GM18507 (cell line): ENCODE measurements at regions not wholly inside any gene's neighbourhood (a gene's known extent, or its start where the extent isn't known, plus 50 kb on each side); places are given as distances from the start of the nearest gene placed in this dataset.

Source experiments
- DNase-seq: peaks from one replicate; pipeline ENCODE4 v3.0.0; 2011; ENCODE audit warnings: low read depth; ENCODE audit not compliant: insufficient read length; ENCODE audit errors: extremely low spot score
- FAIRE-seq: peaks from 2 replicates; lab custom pipeline; 2011; peaks lifted over from hg19 to GRCh38; lab: Jason Lieb, UNC

DNA sequence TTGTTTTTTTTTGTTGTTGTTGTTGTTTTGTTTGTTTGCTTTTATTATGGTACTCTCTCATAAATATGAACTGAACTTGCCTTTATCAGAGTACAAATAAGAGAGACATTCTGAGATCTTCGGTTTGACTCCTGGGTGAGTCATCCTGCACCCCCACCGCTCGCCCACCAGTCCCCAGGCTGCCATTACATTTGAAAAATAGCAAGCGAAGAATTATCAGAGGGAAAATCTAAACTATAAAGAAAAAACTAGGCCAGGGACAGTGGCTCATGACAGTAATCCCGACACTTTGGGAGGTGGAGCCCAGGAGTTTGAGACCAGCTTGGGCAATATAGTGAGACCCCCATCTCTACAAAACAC lies 122.1 kb upstream of the MAP3K1 start:
- FAIRE-seq, result no peak
- no peak for DNase-seq

DNA sequence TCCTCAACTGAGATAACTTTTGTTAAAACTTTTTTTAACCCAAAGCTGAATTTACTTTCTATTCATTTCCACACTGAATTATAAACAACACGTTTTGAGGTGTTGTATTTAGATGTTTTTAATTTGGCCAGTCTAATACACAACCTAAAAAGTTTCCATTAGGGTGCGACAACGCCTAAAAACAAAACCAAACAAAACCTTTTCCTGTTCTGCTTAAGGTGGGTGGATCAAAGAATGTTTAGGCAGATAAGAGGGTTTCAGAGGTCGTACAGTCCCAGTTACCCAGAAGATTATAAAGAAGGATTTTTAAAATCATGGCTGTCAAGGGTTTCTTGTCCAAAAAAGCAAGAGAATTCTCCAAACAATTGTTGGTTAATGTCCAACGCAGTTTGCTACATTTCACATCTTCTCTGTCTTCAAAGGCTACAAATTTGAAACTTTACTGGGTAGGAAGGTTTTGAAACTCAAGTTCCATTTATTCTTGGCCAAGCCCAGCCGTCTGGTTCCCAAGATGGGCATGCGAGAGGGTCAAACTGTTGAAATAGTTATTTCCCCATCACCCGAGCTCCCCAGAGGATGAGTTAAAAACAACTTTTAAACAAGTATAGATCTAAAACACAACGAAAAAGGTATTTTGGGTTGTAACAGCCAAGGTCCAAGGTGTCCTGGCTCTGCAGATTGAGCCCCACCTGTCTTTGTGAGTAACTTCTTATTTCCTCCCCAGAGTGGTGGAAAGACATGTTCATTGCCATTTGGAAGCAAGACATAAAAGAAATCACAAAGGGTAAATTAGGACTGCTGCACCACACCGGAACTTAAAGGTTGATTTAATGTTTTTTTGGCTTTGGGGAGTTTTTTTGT lies 122.8 kb upstream of the MAP3K1 start:
- FAIRE-seq (peak; percentile 63), DNase-seq (no peak)

DNA sequence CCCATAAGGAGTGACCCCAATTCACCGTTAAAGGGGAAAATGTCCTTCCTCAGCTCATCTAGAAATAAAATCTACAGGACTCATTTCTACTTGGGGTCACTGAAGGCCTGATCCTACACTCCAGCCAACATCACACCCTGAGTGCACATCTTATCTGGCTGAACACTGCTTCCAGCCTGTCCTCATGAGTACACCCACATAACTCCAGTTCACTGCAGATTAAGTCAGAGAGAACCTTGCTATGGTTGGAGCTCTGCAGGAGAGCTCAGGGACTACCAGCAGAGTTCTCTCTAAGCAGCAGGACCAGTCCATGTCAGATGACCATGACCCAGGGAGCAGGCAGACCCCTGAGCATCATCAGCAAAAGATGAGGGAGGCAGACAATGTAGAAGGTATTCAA lies 126.9 kb upstream of the MAP3K1 start:
- DNase-seq, result no peak
- no peak for FAIRE-seq

DNA sequence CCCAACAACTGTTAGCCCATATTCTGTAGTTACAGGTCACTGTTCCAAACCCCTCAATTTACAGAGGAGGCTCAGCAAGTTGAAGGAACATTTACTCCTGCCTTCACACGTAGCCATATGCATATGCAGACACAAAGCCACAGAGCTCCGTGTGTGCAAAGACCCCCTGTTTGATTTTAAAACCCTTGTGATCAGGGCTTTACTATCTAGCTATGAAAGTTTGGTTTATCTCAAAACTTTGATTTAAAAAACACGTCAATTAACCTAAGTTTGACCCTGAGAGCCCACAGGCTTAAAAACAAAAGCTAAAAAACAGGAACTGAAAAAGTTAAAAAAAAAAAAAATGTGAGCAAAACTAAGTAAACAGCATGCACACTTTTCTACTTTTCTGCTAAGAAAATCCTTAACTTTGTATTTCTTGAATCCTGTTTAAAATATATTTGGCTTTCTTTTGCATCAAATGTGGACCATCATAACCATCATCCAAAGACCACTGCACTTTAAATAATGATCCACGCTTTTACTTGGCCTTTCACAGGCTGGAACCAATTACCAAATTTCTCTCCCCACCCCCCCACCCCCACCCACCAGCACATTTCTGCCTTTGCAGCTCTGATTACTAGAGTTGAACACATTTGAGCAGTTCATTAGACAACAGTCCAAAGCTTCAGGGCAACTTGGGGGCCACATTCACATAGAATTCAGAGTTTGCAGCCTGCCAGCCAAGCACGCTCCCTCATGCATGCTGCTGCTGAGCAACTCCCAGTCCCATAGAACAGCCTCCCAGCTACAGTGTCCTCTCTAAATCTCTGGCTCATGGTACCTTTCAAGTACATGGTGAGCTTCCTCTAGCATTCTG lies 128.8 kb upstream of the MAP3K1 start:
- FAIRE-seq, result peak; percentile 78
- DNase-seq, result peak; percentile 9

DNA sequence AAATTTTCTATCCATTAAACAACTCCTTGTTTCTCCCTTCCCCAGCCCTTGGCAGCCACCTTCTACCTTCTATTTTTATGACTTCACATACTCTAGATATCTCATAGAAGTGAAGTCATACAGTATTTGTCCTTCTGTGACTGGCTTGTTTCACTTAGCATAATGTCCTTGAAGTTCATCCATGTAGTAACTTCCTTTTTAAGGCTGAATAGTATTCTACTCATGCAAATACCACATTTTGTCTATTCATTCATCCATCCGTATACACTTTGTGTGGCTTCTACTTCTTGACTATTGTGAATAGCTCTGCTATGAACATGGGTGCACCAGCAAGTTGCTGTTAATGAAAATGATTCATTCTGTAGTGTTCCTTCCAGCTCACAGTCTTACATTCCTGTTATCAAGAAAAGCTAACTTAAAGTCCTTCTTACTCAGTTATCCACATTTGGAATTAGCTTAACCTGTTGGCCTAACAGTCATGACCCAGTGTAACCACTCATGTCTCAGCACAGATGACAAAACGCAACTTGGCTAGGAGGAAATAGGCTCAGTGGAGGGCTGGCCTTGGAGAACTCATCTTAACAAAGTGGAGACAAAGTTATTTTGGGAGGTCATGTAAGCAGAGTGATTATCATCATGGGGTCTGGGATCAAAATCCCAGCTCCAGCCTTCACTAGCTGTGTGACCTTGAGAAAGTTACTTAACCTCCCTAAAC lies 129.7 kb upstream of the MAP3K1 start:
- FAIRE-seq (peak; percentile 64), DNase-seq (no peak)

DNA sequence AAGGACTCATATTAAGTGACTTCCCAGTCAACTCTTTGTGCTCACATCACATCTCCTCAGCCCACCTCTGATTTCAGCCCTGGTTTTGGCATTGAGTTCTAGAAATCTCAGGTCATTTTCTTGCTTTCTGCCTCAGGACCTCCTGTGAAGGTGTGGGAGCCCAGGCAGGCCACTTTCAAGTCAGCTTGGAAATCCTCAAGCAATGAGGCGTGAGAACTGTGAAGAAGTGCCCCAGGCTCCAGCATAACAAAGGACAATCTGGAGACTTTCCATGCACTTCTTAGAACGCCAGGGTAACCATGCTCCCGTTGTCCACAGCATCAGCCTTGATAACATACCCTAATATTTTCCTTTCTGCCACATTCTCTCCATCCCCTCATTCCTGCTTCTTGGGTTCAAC lies 131.2 kb upstream of the MAP3K1 start:
- DNase-seq (no peak), FAIRE-seq (no peak)

DNA sequence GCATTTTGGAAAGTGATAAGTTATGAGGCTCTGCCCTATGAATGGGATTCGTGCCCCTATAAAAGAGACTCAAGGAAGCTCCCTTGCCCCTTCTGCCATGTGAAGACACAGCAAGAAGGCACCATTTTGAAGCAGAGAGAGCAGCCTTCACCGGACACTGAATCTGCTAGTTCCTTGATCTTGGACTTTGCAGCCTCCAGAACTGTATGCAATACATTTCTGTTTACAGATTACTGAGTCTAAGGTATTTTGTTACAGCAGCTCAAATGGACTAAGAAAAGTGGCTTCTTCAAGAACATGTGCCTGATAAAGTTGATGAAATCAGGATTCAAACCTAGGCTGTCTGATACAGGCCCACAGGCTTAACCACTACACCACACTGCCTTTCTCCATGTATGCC lies 131.6 kb upstream of the MAP3K1 start:
- no peak for FAIRE-seq

DNA sequence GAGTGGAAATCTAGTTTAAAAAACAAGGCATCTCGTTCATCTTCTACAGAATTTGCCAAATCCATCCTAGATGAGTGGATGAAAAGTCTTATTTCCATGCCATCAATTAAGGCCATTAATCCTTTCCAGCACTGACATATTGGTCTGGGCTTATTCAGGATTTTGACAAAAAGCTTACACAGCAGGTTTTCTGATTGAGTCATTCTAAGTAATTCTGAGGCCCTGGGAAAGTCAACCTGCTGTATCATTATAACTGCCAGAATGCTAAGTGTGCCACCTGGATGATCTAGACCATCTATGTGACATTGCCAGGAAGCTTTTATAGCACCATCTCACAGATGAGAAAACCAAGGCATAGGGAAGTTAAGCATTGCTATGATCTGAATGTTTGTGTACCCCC lies 132.1 kb upstream of the MAP3K1 start:
- FAIRE-seq, result no peak
- DNase-seq, result no peak

More for the DNA sequence above, 131.6 kb upstream of the MAP3K1 start:
- DNase-seq, result no peak

DNA sequence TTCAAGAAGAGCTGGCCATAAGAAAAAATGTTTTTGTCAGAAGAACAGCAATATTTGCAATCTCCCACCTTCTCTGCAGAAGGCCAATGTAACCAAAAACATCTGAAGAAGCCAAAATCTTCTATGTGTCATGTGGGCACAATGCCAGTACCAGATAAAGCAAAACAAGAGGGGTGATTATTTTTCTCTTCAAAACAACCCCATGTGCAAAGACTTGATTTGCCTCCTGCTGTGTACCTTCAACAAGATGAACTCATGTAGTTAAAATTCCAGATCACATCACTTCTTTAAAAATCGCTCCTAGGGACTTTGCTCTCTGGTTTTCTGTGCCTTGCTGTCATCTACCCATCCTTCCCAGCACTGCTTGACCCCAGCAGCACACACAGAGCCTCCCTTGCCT lies 134.0 kb upstream of the MAP3K1 start:
- no peak for FAIRE-seq
- DNase-seq, result no peak

DNA sequence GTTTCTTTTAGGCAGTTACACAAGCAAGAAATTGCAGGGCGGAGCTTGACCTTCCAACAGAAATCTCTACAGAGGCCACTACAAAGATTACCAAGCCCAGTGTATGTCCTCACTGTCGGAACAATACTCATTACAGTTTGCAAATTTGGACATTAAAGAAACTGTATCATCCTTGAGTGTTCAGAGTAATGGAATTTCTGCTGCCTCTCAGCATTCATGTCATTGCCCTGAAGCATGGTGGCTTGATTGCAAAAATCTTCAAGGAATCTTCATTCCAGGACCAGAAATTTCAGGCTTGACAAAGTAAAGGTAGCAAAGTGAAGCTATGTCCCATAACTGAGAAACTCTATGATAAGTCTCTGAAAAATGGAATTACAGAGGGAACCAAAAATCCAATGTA lies 134.6 kb upstream of the MAP3K1 start:
- FAIRE-seq, result no peak
- DNase-seq, result no peak

DNA sequence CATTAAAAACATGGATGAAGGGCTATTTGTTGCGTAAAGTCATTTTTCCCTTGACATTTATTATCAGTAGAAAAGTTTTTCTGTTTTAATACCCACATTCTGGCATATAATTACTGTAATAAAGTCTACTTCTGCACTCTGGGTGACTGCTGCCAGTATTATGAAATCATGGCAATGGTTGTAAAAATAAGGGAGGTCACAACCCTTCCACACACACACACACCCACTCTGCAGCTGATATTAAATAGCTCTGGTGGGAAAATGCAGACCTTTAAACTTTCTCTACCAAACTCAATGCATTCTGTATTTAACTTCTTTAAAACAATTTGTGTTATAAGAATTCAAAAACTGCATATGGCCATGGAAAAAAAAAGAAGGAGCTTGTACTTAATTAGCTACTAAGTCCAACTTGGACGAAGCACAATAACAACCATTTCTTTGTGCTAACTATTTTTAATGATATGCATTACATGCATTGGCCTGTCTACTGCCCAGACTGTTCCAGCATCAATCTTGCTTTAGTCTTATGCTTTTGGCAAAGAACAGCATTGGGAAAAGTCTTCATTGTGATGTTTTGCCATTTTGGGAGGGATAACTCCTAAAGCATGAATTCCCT lies 137.6 kb upstream of the MAP3K1 start:
- DNase-seq (no peak), FAIRE-seq (no peak)

DNA sequence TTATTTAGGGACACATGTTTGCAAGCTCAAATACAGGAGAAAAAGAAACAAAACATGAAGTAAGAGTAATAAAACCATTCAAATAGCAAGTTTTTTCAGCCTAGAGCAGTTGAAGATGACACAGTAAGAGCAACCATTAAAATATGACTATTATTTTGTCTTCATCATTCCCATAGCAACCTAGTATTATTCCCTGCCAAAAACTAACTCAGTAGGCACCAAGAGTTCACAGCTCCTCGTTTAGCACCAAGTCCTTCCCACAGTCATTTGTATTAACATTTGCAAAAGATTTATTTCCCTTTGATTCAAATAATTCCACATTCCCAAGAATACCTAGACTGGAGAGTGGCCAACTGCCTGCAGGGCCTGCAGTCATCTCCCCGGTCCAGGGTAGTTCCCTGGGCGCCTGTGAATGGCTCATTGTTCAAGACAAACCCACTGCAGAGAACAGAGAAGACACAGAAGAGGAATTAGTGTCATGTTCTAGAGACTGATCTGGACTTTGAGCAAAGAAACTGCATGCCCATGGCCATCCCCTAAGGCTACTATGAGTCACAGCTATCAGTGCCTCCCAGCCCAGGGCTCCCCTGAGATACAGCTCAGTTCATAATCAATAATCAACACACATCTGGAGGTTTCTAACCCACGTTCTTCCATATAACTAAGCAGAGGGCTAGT lies 139.1 kb upstream of the MAP3K1 start:
- FAIRE-seq, result no peak
- no peak for DNase-seq

DNA sequence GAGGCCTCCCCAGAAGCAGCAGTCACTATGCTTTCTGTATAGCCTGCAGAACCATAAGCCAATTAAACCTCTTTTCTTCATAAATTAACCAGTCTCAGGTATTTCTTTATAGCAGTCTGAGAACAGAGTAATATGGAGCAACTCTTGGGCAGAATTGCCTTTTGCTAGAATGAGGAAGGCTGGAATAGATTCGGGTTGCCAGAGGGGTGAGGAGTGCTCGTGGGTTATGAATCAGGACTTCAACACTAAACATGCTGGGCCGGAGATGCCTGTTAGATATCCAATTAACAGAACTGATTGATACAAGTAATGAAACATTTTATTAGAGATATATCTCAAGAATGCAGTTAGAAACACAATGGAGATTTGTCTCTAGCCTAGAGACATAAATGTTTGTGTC lies 140.9 kb upstream of the MAP3K1 start:
- FAIRE-seq, result no peak
- DNase-seq, result no peak

DNA sequence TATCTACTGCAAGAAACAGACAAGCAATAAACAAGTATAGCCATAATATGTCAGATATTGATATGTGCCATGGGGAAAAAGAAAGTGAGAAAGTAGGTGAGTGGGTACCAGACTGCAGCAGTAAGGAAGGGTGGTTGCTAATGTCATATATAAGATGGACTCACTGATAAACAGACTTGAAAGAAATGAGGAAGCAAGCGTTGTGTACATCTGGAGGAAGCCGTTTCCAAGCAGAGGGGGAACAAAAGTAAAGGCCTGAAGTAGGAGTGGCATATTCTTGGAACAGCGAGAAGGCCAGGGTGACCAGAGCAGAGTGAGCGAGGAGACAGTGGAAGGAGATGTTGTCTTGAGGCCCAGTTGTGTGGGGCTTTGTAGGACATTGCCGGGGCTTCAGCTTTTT lies 142.2 kb upstream of the MAP3K1 start:
- FAIRE-seq (no peak), DNase-seq (no peak)

DNA sequence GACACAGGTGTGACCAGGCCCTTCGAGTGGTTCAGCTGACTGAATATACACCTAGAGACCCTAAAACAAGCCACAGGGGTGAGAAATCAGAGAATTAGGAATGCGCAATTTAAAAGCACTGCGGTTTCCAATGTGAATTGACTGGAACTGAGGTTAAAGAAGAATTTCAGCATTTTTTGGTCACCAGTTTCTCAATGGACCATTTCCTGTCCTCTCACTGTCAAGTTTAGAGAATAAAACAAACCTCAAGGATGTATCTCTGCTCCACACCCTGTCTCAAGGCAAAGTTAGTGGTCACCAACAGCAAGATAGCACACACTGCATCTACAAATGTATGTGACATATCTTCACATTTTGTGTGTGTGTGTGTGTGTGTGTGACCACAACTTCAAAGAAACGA lies 143.8 kb upstream of the MAP3K1 start:
- FAIRE-seq, result no peak
- DNase-seq, result no peak

DNA sequence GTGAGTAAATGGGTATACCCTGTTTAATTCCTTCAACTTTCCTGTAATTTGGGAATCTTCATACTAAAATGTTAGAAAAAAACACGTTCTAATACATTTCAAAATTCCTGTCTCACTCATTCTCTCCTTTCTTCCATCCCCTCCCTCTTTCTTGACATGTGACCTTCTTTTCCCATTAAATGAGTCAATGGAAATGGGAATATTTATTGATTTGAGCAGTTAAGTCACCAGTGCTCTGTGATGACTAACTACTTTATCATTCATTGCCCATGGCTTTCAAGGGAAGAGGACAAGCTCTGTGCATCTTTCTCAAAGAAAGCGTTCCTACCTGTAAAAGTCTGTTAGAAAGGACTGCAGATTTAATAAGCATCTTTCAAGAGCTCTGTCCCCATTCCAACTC lies 144.4 kb upstream of the MAP3K1 start:
- DNase-seq, result no peak
- FAIRE-seq, result no peak

DNA sequence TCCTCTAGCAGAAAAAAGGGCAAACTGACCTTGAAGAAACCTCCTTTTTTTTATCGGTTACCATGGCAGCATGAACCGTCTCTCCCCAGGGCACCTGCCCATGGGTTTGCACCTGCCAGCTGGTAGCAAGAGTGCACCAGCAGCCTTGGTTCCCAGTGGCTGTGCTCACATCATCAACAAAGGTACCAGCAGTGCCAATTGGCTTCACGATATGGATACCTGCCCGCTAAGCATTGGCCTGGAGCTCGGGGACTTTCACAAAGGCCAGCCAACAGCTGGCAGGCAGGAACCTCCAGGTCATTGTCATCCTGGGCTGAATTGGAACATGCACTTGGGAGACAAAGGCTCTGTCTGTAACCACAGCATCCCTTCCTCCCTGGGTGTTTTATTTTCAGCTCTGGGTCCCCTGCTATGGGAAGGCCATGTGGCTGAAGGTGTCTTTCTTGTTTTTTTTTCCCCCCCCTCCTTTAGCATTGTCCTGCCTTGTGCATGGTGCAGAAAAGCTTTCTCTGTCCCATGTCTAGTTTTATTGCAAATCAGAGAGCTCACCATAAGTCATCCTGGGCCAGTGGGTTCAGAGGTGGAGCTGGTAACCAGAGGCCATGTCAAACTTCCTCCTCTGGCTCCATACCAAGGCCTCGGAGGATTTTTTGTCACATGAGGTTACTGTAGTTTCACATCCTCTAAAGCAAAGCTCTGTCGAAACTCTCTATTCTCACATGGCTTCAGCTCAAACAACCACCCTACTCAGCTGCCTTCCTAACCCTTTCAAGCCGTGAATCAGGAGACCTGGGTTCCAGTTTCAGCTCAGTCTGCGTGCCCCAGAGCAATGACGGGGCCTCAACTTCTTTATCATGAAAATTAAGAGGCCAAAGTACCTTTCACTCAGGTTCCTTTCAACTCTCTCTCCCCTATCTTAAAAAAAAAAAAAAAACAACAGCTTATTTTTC lies 145.5 kb upstream of the MAP3K1 start:
- peak; percentile 64 for DNase-seq
- peak; percentile 99 for FAIRE-seq

DNA sequence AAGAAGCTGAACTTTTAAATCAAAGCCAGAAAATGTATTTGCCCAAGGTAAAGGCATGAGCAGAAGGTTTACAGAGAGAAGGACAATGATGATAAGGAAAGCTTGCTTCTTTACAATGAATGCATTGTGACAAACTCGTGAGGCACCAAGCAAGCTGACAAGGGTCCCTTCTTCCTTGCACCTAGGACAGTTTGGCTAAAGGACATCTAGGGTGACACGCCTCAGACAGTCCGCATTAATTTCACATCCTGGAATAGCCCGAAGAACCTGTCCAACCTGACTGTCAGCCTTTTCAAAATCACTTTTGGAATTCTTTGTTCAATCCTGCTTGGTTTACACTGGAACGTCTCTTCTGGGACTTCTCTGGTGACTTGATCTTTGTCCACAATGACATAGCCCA lies 146.4 kb upstream of the MAP3K1 start:
- no peak for DNase-seq
- FAIRE-seq, result no peak
